Stimulated activated CD4-positive, alpha-beta T cell treated with anti-CD3 and anti-CD28 coated beads, Interleukin-1b, Interleukin-23, amount 100 ng/mL, for 1 hour (primary cell): ENCODE measurements at regions not wholly inside any gene's neighbourhood (a gene's known extent, or its start where the extent isn't known, plus 50 kb on each side); places are given as distances from the start of the nearest gene placed in this dataset.

Source experiments
- DNase-seq, 2 donors: peaks; one replicate each; pipeline ENCODE4 v3.0.0-alpha.2; 2020; ENCODE audit warnings: low read depth in 2 of 2

DNA sequence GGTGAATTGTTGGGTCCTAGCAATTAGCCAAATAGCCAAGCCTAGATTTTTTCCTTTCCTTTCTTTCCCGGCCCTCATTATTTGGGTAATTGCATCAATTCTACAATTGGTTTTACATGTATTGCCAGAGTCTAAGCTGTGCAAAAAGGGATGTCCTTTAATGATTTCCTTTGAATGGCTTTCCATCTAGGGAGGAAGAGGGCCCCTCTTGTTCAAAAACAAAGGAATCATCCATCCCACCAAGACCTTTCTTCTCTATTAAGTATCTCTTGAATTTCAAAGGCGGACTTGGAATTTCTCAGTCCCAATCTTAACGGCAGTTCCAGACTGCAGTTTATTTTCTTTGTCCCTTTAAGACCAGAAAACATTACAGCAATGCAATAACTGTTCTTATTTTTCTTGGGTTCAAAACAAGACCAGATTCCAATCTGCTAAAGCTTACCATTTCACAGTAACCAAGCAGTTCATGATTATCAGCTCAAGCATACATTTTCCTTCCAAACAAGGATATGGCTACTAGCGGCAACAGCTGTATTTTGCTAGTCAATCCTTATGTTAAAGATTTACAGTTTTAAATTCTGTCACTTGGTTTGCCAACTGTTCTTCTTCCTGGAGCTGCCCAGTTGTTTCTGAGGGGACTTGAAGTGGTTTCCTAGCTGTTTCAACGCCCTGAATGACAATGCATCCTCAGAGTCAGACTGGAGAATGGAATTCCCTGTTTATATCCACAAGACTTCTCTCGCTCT lies 91.4 kb upstream of the LRIG1 start:
- DNase-seq = no peak

DNA sequence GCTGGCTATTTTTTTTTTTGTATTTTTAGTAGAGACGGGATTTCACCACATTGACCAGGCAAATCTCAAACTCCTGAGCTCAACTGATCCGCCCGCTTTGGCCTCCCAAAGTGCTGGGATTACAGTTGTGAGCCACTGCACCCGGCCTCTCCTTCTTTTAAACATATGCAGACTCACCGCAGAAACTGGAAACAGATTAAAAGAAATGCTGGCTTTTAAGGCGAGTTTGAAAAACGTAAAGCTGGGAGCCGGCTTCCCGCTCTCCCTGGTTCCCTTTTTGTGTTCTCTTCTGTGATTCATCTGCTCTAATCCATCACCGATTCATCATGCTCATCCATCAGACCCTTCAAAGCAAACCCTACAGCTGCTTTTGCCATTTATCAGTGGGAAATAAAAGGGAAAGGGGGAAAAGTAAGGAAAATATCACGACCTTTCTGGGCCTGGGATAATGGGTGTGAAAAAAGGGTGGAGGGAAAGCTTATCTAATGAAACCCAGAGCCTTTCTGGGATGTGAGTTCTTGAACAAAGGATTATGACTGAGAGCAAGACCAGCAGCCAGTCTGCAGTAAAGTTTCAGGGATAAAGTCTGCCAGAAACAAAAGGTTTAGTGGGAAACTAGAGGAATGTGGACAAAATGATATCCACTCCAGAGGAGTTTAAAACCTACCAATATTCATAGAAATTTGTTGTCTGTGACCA lies 92.3 kb upstream of the LRIG1 start:
- no peak for DNase-seq

DNA sequence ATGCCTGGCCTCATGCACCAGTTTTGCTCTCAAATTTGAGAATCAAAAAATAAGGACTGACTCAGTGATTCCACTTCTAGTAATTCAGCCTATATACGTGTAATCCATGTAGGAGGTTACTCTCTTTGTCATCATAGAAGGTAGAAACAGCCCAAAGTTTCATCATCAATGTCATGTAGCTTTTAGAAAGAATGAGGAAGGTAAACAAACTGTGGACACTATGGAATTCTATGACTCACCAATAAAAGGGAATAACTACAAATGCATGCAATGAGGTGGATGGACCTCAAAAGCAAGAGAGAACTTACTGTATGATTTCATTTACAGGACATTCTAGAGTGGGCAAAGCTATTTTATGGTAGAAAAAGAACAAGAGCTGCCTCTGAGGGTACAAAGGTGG lies 93.2 kb upstream of the LRIG1 start:
- no peak for DNase-seq

DNA sequence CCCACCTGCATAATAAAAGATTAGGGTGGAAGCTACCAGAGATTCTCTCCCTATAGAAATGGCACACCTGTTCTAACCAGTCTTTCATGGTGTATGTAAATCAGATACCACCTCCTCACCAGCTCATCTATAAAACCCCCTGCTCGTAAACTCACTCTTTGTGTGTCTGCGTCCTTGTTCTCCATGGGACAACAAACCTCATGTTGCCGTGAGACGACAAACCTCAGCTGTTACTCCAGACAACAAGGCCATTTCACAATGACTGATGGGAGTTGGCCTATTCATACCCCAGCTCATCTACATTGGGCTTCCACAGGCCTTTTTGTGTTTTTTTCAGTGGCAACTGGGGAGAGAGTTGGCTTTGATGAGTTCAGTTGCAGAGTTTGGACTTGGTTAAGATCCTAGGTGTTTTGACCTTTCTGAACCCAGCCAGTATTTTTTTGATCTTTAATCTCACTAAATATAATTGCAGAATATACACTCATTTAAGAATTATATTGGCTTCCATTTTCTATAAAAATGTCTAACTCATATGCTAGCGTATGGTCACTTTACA lies 96.6 kb upstream of the LRIG1 start:
- no peak for DNase-seq

DNA sequence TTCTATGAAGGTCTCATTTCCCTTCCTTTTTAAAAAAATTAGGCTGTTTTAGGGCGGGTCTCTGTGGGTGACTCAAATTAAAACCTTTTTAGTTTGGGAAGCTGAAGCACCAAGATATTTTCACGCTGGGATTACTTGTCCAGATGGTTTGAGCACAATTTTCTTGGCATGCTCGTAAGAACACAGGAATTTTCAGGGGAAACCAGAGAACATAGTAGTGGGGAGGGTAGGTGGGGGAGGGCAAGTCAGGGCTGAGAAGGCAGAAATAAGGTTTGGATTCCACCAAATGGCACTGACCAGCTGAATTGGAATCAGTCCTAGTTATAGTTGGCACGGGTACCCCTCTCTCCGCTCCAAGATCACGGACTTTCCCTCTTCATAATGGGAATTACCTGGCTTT lies 97.3 kb upstream of the LRIG1 start:
- DNase-seq = no peak

DNA sequence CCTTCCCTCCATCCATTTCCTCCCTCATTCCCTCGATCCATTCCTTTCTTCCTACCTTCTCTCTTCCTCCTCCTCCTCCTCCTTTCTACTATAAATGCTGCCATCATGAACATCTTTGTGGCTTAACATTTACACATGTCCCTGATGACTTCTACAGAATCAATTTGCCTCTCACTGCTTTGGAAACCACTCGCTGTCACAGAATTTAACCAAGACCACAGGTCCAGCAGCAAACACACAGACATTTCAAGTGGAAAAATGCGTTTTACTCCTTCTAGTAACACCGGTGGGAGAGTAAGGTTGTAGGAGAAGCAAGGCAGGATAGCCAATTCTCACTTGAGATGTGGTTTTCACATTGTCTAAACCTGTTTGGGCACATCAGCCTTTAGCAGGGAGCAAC lies 101.4 kb upstream of the LRIG1 start:
- DNase-seq = no peak

DNA sequence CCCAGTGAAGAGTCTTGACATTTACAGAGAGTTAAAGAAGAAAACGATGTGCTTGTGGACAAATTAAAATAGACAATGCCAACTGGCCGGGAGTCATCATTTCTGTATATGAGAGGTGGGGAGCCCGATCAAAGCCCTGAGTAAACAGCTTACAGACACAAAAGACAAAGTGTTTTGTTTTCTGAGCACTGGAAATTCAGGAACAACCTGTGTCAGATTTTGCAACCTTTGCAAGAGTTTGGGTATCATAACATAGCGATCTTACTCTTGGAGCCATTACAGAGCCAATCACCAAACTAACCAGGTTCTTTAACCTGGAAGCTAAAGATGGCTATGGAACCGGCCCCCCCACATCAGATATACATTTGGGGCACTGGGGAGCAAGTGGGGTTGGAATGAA lies 101.9 kb upstream of the LRIG1 start:
- no peak for DNase-seq

DNA sequence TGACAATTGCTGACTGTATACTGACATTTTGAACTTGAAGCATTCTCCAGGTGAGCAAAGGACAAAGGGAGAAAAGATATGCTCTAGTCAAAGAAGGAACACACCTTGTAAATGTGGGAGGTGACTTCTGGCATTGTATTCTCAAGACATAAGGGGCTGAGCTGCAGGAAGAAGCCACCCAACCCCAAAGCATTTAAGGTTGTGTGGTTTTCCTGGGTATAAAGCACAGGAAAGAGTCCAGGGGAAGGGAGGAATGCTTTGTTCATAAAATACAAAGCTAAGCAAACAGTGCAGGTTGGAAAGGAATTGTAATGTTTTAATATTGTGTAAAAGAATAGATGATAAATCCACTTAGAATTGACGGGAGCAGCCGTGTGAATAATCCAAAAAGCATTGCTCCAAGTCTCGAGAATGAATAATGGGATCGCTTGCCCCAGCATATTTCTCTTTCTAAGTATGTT lies 102.4 kb upstream of the LRIG1 start:
- DNase-seq = no peak

DNA sequence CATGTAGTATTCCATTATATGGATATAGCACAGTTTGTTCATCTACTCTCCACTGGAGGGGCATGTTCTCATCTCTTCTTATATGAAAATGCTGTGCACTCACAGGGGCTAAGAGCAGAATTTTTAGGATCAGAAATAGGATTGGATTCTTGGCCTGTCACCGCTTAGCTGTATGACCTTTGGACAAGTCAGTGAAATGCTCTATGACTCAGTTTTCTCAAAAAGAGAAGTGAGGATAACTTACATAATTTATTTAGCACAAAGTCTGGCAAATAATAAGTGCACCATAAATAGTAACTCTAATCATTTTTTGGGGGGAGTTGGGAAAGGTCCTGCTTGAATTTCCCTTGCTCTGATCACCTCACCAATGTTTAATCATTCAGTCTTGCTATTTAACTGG lies 103.7 kb upstream of the LRIG1 start:
- no peak for DNase-seq

DNA sequence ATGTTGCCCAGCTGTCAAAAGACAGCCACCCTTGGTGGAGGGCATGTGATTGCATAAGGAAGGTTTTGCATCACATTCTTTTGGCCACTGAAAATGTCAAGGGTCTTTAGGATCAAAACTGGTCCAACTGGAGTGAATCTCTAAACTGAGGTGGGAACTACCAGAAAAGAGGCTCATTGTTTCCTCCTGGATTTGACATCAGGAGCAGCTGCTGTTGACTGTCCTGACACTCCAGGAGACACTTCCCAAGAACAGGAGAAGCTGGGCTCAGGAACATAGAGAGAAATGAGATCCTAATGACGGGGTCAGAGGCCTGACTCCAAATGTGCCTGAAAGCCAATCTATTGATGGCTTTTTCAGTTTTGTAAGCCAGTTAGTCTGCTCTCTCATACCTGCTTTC lies 105.3 kb upstream of the LRIG1 start:
- DNase-seq = no peak

DNA sequence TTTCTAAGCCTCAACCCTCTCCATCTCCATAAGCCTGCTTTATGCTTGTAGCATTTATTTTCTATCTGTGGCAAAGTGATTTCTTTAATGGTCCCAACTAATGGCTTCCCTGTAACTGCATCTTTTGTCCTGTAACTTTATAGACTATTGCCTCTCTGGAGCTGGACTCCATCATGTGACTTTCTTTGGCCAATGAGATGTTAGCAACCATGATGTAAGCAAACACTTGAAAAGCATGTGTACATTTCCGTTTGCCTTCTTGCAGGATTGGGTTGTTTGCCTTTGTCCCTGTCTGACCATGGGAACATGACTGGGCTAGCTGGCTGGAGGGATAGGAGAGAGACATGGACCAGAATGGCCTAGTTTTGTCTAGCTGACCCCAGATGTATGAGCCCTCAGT lies 106.0 kb upstream of the LRIG1 start:
- DNase-seq = no peak

DNA sequence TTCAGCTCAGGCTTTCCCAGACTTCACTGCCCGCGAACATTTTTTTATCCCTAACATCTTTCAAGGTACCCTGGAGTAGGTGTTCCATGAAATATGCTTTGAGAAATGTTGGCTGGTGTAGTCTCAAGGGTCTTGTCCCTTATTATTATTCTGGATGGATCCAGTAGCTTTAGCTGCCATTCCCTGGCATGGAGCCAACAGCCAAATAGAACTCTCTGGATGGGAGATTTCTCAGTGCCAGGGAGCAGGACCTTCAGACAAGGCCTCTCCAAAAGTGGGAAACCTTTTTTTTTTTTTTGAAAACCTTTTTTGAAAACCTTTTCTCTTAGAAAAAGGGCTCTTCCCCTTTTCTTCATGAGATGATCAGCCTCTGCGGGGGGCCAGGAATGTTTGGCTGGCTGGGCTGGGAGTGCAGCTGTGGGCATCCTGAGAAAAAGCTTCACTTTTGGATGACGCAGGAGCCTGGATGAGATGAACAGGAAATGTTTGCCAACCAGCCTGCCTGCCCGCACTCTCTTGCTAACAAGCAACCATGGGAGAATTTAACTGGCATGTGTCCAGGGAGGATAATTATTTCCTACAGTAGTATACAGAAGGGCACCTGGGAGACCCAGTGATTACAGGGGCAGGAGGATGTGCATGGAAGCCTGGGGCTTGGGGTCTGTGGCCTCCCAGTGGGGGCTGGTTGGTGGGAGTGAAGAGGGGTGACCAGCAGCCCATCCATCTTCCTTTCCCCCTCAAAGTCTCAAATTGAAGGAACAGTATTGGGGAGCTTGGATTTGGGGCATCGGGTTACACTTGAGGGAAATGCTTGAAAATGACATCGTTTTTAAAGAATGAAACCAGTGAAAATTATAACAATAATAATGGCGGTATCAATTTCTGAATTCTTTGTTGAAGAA lies 109.1 kb upstream of the LRIG1 start:
- DNase-seq = no peak

DNA sequence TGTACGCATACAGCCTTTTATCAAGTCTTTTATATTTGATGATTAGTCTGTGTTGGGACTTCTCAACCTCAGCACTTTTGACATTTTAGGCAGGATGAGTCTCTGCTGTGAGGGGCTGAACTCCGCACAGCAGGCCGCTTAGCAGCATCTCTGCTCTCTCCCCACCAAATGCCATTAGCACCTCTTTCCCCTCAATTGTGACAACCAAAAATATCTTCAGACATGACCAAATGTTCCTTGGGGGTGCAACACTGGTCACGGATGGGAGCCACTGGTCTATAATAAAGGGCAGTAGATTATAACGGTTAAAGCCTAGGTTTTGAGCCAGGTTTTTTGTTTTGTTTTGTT lies 109.7 kb upstream of the LRIG1 start:
- DNase-seq = no peak

DNA sequence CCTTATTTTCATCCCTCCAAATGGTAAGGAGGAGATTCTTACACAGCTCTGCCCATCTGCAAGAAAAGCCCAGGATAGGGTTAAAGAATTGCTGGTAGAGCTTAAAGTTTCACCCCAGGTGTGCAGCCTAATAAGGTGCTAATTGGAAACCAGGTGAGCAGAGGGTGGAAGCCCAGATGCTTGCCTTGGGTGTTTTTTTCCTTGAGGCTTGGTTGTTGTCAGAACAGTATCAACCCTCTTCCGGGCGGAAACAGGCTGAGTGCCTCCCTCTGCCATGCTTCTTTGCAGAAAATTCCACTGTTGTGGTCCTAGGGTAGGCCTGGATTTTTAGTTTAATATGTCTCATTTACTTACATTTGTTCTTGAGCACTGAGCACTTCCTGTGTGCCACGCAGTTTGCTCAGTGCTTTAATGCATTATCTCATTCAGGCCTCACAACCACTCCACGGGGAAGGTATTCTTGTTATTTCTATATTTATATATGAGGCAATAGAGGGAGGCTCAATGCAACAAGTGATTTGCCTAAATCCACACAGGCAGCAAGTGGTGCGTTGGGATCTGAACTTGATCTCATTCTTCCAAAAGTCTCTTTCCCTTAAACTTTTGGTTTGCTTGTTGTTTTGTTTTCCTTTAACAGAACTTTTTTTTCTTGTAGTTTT lies 115.0 kb upstream of the LRIG1 start:
- DNase-seq = no peak

DNA sequence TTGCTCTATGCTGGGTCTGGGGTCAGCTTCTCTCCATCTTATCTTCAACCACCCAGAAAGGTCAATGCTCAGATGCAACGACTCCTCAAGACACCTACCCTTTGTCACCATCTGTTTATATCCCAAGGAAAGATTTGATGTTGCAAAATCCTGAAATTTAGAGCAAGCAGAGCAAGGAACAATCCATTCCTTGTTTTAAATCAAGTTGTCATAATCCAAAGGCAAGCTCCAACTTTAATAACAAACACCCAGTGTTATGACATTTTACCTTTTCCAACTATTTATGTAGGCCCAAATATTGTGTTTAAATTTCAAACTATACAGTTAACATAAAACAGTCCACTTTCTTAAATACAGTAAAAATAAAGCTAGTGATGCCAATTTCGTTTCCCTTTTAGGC lies 116.5 kb upstream of the LRIG1 start:
- DNase-seq = no peak

DNA sequence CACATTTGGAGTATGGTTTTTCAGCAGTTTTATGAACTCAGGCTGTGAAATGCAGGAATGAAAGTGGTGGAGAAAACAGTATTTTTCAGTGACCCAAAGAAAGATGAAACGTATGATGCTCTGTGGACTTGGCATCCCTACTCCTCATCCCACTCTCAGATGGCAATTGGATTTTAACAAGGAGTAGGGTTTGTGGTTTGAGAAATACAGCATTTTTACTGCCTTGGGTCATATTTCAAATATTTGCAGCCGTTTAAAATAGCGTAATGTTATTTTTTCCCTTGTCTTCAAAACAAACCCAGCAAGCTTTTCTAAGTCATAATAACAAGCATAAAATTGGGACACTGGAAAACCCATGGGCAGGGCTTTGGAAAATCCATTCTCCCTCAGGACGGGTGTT lies 117.2 kb upstream of the LRIG1 start:
- no peak for DNase-seq

DNA sequence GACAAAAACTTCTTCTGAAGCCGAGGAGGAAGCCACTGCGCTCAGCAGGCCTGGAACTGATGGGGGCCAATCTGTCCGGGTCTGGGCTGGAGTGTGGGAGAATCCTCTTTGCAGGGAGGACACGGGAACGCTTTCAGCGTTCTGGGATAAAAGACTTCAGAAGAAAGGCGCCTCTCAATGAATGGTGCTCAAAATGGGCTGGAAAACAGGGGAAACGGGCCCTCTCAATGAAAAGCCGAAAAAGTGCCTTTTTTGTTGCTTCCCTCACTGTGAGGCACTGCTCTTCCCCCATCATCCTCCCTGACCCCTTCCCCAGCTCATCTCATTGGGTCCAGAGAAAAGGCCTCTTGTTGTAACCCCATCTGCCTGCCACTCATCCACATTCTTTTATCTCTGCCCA lies 119.5 kb upstream of the LRIG1 start:
- DNase-seq = no peak

DNA sequence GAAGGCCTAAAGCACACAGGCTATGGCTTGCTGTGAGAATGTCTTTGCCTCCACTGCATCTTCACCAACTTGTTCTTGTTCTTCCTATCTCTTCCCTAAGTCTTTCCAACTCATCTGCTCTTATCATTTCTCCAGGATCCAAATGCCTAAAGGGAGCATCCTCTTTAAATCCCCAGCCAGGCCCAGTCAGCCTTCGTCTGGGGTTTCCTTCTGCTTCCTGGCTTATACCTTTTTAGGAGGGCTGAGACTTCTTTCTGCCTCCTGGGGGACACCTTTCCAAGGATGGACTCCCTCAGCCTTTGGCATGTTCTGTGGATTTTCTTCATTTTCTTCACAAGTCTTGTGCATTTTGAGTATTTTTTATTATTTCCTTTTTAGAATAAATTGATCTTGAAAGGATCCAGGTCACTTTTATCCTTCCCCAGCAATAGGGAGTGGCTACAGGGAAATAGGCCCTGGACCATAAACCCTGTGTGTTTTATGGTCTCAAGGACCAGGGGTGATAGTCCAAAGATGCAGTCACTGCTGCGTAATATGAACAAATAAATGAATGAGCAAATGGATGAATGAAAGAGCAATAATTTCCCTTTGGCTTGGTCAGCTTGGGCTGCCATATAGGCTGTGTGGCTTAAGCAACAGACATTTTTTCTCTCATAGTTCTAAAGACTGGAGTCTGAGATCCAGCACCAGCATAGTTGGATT lies 122.1 kb upstream of the LRIG1 start:
- no peak for DNase-seq

DNA sequence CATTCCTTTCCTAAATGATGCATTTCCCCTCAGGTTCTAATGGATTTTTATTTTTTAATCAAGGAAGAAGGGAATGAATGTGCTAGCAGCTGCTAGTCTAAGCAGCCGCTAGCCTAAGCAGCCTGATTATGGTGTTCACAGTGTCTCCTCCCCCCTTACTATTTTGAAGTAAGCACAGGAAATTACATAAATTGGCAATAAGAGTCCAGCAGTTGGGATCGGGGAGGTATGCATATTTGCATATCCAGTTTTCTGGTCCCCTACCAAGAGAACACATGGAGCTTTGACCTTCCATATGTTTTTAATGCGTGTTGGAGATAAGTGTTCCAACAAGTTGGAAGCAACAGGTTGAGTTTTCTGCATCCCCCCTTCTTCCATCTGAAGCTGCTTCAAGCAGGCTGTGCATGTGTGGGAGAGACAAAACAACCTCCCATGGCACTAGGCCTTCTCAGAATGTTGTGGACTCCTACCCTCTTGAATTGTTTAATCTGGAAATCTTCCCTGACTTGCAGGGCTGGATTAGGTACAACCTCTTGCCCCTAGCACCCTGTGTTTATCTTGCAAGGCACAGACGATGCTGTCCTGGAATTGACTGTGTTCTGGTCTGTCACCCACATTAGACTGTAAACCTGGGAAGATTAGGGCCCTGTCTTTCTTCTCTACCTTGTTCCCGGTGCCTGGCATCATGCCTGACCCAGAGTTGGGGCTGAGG lies 124.8 kb upstream of the LRIG1 start:
- DNase-seq = no peak

DNA sequence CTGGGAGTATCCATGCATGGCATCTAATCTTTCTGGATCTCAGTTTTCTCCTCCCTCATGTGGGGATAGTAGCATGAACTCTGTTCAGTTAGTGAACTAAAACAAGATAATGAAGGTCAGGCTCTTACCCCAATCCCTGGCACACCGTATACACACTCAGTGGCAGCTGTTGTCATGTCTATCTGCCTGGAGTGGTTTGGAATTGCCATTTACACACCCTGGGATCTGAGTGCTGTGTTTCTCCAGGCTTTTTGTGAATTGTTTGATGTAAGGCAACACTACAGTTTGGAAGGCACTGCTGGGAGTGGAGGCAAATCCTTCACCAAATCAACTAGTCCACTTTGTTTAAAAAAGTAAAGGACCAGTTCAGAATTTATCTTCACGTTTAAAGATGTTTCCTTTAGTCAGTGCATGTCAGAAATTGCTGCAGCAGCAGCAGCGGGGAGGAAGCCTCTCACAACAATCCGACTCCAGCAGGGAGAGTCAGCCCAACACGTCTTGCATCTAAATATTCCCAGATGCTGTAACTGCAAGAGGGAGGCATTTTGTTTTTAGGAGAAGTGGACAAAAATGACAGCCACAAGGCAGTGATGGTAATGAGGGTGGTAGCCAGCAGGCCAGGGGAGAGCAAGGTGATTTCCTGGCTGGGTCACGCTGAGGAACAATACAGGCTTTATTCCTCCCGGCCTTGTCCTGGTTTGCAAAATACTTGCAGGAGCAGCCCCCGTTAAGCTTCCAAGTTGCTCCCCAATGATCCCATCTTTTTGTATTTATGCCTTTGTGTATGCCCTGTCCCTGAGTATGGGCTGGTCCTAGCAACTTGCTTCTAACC lies 128.5 kb upstream of the LRIG1 start:
- no peak for DNase-seq
